CD4-positive, CD25-positive, alpha-beta regulatory T cell (primary cell): ENCODE measurements at regions not wholly inside any gene's neighbourhood (a gene's known extent, or its start where the extent isn't known, plus 50 kb on each side); places are given as distances from the start of the nearest gene placed in this dataset.

Experiments
- ATAC-seq, 2 donors: fragments of 150-1000 bp; cut with Tn5 transposase; one replicate each; pipeline ENCODE4 v1.10.0; 2021; ENCODE audit warnings: low read depth in 2 of 2, moderate number of reproducible peaks in 2 of 2, moderate library complexity in 1 of 2
- DNase-seq, 3 donors: peaks; one replicate each; pipeline versions ENCODE4 v3.0.0 to v3.0.0-alpha.2; 2012 to 2022; ENCODE audit warnings: mixed read lengths in 1 of 3
- H3K27ac ChIP-seq: one replicate; pipeline ENCODE4 v1.7.0; 2013; ENCODE audit warnings: mild to moderate bottlenecking, low read length; ENCODE audit not compliant: insufficient read depth, poor library complexity, severe bottlenecking
- H3K27me3 ChIP-seq: one replicate; pipeline ENCODE4 v1.7.0; 2013; ENCODE audit warnings: low read length; ENCODE audit not compliant: control insufficient read depth, insufficient read depth
- H3K36me3 ChIP-seq: one replicate; pipeline ENCODE4 v1.7.0; 2013; ENCODE audit warnings: mild to moderate bottlenecking, low read length, moderate library complexity; ENCODE audit not compliant: control insufficient read depth, insufficient read depth
- H3K4me1 ChIP-seq: 2 replicates; pipeline ENCODE4 v1.7.0; 2013; ENCODE audit warnings: mild to moderate bottlenecking, low read length; ENCODE audit not compliant: insufficient read depth, control insufficient read depth, poor library complexity, severe bottlenecking
- H3K4me3 ChIP-seq: one replicate; pipeline ENCODE4 v1.7.0; 2013; ENCODE audit warnings: low read depth, mild to moderate bottlenecking, low read length, moderate library complexity
- H3K9me3 ChIP-seq, 2 experiments: 1 replicate in 1 of 2; 2 replicates in 1 of 2; pipeline ENCODE4 v1.7.0; 2013; ENCODE audit warnings: low read length in 2 of 2, mild to moderate bottlenecking in 1 of 2, moderate library complexity in 1 of 2; ENCODE audit not compliant: control insufficient read depth in 2 of 2
- H3K27ac Mint-ChIP-seq, 3 donors: one replicate each; pipeline ENCODE4 v1.8.0; 2020 to 2022; ENCODE audit warnings: mild to moderate bottlenecking in 3 of 3, mixed read lengths in 3 of 3, moderate library complexity in 2 of 3
- H3K27me3 Mint-ChIP-seq: one replicate; pipeline ENCODE4 v1.8.0; 2022; ENCODE audit warnings: mild to moderate bottlenecking, mixed read lengths
- H3K36me3 Mint-ChIP-seq: one replicate; pipeline ENCODE4 v1.8.0; 2020; ENCODE audit warnings: mixed read lengths
- H3K4me1 Mint-ChIP-seq, 4 donors: one replicate each; pipeline ENCODE4 v1.8.0; 2020 to 2022; ENCODE audit warnings: mixed read lengths in 4 of 4, mild to moderate bottlenecking in 1 of 4
- H3K4me3 Mint-ChIP-seq, 4 donors: one replicate each; pipeline ENCODE4 v1.8.0; 2020 to 2022; ENCODE audit warnings: mild to moderate bottlenecking in 4 of 4, mixed read lengths in 4 of 4, moderate library complexity in 3 of 4
- H3K9me3 Mint-ChIP-seq, 7 donors: one replicate each; pipeline ENCODE4 v1.8.0; 2020 to 2022; ENCODE audit warnings: mixed read lengths in 7 of 7, mild to moderate bottlenecking in 3 of 7, moderate library complexity in 2 of 7

- no peaks in the 10 kb centered on the region for H3K9me3 ChIP-seq
- no peaks in the 10 kb centered on the region for H3K27me3 Mint-ChIP-seq
- H3K27ac ChIP-seq, result no peak overlapping the region
- no peaks in the 10 kb centered on the region for H3K36me3 ChIP-seq
- no peaks in the 10 kb centered on the region for H3K27me3 ChIP-seq
- H3K27ac Mint-ChIP-seq, result no peak overlapping the region
- DNase-seq (no peak), ATAC-seq (no peak)
- H3K9me3 Mint-ChIP-seq, result no peaks in the 10 kb centered on the region
- no peaks in the 10 kb centered on the region for H3K4me1 Mint-ChIP-seq
- H3K4me3 Mint-ChIP-seq, result no peak overlapping the region
- no peaks in the 10 kb centered on the region for H3K36me3 Mint-ChIP-seq
- H3K4me3 ChIP-seq, result no peak overlapping the region
- H3K4me1 ChIP-seq, result no peaks in the 10 kb centered on the region
These were observed 238.3 kb downstream of the OMA1 start for GRCh38 chr1:58308206-58308605.

GRCh38 chr1:58307431-58307830, 239.1 kb downstream of the OMA1 start:
- H3K27ac Mint-ChIP-seq, result no peak overlapping the region
- no peaks in the 10 kb centered on the region for H3K27me3 Mint-ChIP-seq
- no peak overlapping the region for H3K27ac ChIP-seq
- no peak for ATAC-seq
- H3K27me3 ChIP-seq, result no peaks in the 10 kb centered on the region
- no peak overlapping the region for H3K4me3 ChIP-seq
- H3K4me1 Mint-ChIP-seq, result no peaks in the 10 kb centered on the region
- H3K9me3 ChIP-seq, result no peaks in the 10 kb centered on the region
- no peaks in the 10 kb centered on the region for H3K9me3 Mint-ChIP-seq
- H3K4me3 Mint-ChIP-seq, result no peak overlapping the region
- no peak for DNase-seq
- H3K4me1 ChIP-seq, result no peaks in the 10 kb centered on the region
- no peaks in the 10 kb centered on the region for H3K36me3 ChIP-seq
- no peaks in the 10 kb centered on the region for H3K36me3 Mint-ChIP-seq

GRCh38 chr1:58305622-58306021, 240.9 kb downstream of the OMA1 start:
- Mint-ChIP-seq H3K4me1 (no peaks in the 10 kb centered on the region), H3K9me3 (no peaks in the 10 kb centered on the region)

GRCh38 chr1:58304346-58304975, 242.1 kb downstream of the OMA1 start:
- H3K36me3 Mint-ChIP-seq, result peaks cover 4% of the 10 kb centered on the region

More at GRCh38 chr1:58305622-58306021, 240.9 kb downstream of the OMA1 start:
- Mint-ChIP-seq H3K36me3 (peaks cover 3% of the 10 kb centered on the region), H3K4me3 (no peak overlapping the region), H3K27ac (no peak overlapping the region), H3K27me3 (peaks cover 4% of the 10 kb centered on the region)
- ATAC-seq (no peak), DNase-seq (no peak)
- no peak overlapping the region for H3K4me3 ChIP-seq
- H3K36me3 ChIP-seq, result no peaks in the 10 kb centered on the region
- H3K4me1 ChIP-seq, result no peaks in the 10 kb centered on the region
- no peak overlapping the region for H3K27ac ChIP-seq
- no peaks in the 10 kb centered on the region for H3K27me3 ChIP-seq
- H3K9me3 ChIP-seq, result no peaks in the 10 kb centered on the region

GRCh38 chr1:58303841-58304240, 242.7 kb downstream of the OMA1 start:
- Histone ChIP-seq H3K36me3 (no peaks in the 10 kb centered on the region), H3K9me3 (no peaks in the 10 kb centered on the region), H3K4me3 (no peak overlapping the region), H3K4me1 (no peaks in the 10 kb centered on the region), H3K27ac (no peak overlapping the region), H3K27me3 (no peaks in the 10 kb centered on the region)
- DNase-seq (no peak), ATAC-seq (no peak)
- Mint-ChIP-seq H3K27me3 (peaks cover 4% of the 10 kb centered on the region), H3K4me1 (no peaks in the 10 kb centered on the region), H3K36me3 (peaks cover 4% of the 10 kb centered on the region), H3K4me3 (no peak overlapping the region), H3K27ac (no peak overlapping the region), H3K9me3 (no peaks in the 10 kb centered on the region)

More at GRCh38 chr1:58304346-58304975, 242.1 kb downstream of the OMA1 start:
- Histone ChIP-seq H3K27ac (no peak overlapping the region), H3K4me1 (no peaks in the 10 kb centered on the region), H3K36me3 (no peaks in the 10 kb centered on the region), H3K9me3 (no peaks in the 10 kb centered on the region), H3K27me3 (no peaks in the 10 kb centered on the region), H3K4me3 (no peak overlapping the region)
- Mint-ChIP-seq H3K27me3 (peaks cover 4% of the 10 kb centered on the region), H3K9me3 (no peaks in the 10 kb centered on the region), H3K4me3 (no peak overlapping the region), H3K27ac (no peak overlapping the region), H3K4me1 (no peaks in the 10 kb centered on the region)
- no peak for DNase-seq
- no peak for ATAC-seq

GRCh38 chr1:58293388-58293787, 253.1 kb downstream of the OMA1 start:
- no peak overlapping the region for H3K27ac Mint-ChIP-seq

GRCh38 chr1:58290685-58291372, 255.7 kb downstream of the OMA1 start:
- H3K4me3 ChIP-seq, result no peak overlapping the region
- ATAC-seq (no peak), DNase-seq (peak in 1 of 3 donors; percentile 1)
- no peak overlapping the region for H3K4me3 Mint-ChIP-seq
- no peaks in the 10 kb centered on the region for H3K4me1 Mint-ChIP-seq
- no peaks in the 10 kb centered on the region for H3K27me3 ChIP-seq
- H3K9me3 ChIP-seq, result no peaks in the 10 kb centered on the region
- H3K27me3 Mint-ChIP-seq, result no peaks in the 10 kb centered on the region
- H3K4me1 ChIP-seq, result no peaks in the 10 kb centered on the region
- peaks cover 0 to 6% (median 2%) of the 10 kb centered on the region in 7 donors for H3K9me3 Mint-ChIP-seq
- no peaks in the 10 kb centered on the region for H3K36me3 Mint-ChIP-seq
- peak overlapping the region in 1 of 3 donors; percentile 87 for H3K27ac Mint-ChIP-seq
- no peaks in the 10 kb centered on the region for H3K36me3 ChIP-seq
- H3K27ac ChIP-seq, result no peak overlapping the region

More at GRCh38 chr1:58293388-58293787, 253.1 kb downstream of the OMA1 start:
- H3K9me3 ChIP-seq, result no peaks in the 10 kb centered on the region
- peaks cover 4% of the 10 kb centered on the region for H3K36me3 Mint-ChIP-seq
- no peaks in the 10 kb centered on the region for H3K27me3 ChIP-seq
- no peak overlapping the region for H3K4me3 Mint-ChIP-seq
- no peaks in the 10 kb centered on the region for H3K4me1 Mint-ChIP-seq
- H3K27me3 Mint-ChIP-seq, result peaks cover 6% of the 10 kb centered on the region
- no peaks in the 10 kb centered on the region for H3K4me1 ChIP-seq
- no peak overlapping the region for H3K27ac ChIP-seq
- peaks cover 0 to 4% (median 0%) of the 10 kb centered on the region in 7 donors for H3K9me3 Mint-ChIP-seq
- no peak for DNase-seq
- ATAC-seq, result no peak
- H3K36me3 ChIP-seq, result no peaks in the 10 kb centered on the region
- no peak overlapping the region for H3K4me3 ChIP-seq

GRCh38 chr1:58288624-58289142, 257.8 kb downstream of the OMA1 start:
- Mint-ChIP-seq H3K27ac (no peak overlapping the region), H3K4me1 (no peaks in the 10 kb centered on the region), H3K36me3 (no peaks in the 10 kb centered on the region), H3K9me3 (peaks cover 0 to 6% (median 2%) of the 10 kb centered on the region in 7 donors), H3K4me3 (no peak overlapping the region), H3K27me3 (no peaks in the 10 kb centered on the region)
- Histone ChIP-seq H3K27ac (no peak overlapping the region), H3K4me1 (no peaks in the 10 kb centered on the region), H3K27me3 (no peaks in the 10 kb centered on the region), H3K9me3 (no peaks in the 10 kb centered on the region), H3K4me3 (no peak overlapping the region), H3K36me3 (no peaks in the 10 kb centered on the region)
- no peak for ATAC-seq
- DNase-seq, result no peak
